ENCODE measurements at regions not wholly inside any gene's neighbourhood (a gene's known extent, or its start where the extent isn't known, plus 50 kb on each side); places are given as distances from the start of the nearest gene placed in this dataset.

- Histone ChIP-seq H3K9me3 (ENCODE audit: control insufficient read depth in 2 of 3, insufficient read depth in 1 of 3, low read length in 3 of 3) (no peaks in the 10 kb centered on the region), H3K27me3 (ENCODE audit: control insufficient read depth, insufficient read depth, low read length) (no peaks in the 10 kb centered on the region), H3K36me3 (ENCODE audit: control insufficient read depth in 2 of 3, insufficient read depth in 3 of 3, low read length in 3 of 3) (no peaks in the 10 kb centered on the region), H3K27ac (ENCODE audit: low read depth in 2 of 2, low read length in 2 of 2) (no peak overlapping the region), H3K4me3 (ENCODE audit: low read length in 3 of 3) (no peak overlapping the region), H3K9ac (ENCODE audit: low read length in 3 of 3) (no peak overlapping the region), H3K4me1 (ENCODE audit: control insufficient read depth in 2 of 3, insufficient read depth in 2 of 3, low read depth in 1 of 3, low read length in 3 of 3) (no peaks in the 10 kb centered on the region)
- no peak for DNase-seq
- intact Hi-C loops (cut with DNase I) = loop anchor here (10.0 kb wide), 1 partner anchor 137 kb away; no protein-coding TSS in a partner anchor
- no peak for FAIRE-seq
- TF ChIP-seq, protein P1, sequence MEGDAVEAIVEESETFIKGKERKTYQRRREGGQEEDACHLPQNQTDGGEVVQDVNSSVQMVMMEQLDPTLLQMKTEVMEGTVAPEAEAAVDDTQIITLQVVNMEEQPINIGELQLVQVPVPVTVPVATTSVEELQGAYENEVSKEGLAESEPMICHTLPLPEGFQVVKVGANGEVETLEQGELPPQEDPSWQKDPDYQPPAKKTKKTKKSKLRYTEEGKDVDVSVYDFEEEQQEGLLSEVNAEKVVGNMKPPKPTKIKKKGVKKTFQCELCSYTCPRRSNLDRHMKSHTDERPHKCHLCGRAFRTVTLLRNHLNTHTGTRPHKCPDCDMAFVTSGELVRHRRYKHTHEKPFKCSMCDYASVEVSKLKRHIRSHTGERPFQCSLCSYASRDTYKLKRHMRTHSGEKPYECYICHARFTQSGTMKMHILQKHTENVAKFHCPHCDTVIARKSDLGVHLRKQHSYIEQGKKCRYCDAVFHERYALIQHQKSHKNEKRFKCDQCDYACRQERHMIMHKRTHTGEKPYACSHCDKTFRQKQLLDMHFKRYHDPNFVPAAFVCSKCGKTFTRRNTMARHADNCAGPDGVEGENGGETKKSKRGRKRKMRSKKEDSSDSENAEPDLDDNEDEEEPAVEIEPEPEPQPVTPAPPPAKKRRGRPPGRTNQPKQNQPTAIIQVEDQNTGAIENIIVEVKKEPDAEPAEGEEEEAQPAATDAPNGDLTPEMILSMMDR (IDR thresholded peaks at IDR 0.05; ENCODE audit: borderline replicate concordance, extremely low read depth, insufficient read depth) = no peak
Measured at GRCh38 chr6:56841381-56841749, 113.5 kb upstream of the BEND6 start.

GRCh38 chr6:56840467-56841380 lies 114.2 kb upstream of the BEND6 start:
- Histone ChIP-seq H3K9me3 (ENCODE audit: control insufficient read depth in 2 of 3, insufficient read depth in 1 of 3, low read length in 3 of 3) (no peaks in the 10 kb centered on the region), H3K27me3 (ENCODE audit: control insufficient read depth, insufficient read depth, low read length) (no peaks in the 10 kb centered on the region), H3K9ac (ENCODE audit: low read length in 3 of 3) (no peak overlapping the region), H3K27ac (ENCODE audit: low read depth in 2 of 2, low read length in 2 of 2) (no peak overlapping the region), H3K4me3 (ENCODE audit: low read length in 3 of 3) (no peak overlapping the region), H3K36me3 (ENCODE audit: control insufficient read depth in 2 of 3, insufficient read depth in 3 of 3, low read length in 3 of 3) (no peaks in the 10 kb centered on the region), H3K4me1 (ENCODE audit: control insufficient read depth in 2 of 3, insufficient read depth in 2 of 3, low read depth in 1 of 3, low read length in 3 of 3) (no peaks in the 10 kb centered on the region)
- intact Hi-C loops (cut with DNase I) = loop anchor here (10.0 kb wide), 1 partner anchor 136 kb away; no protein-coding TSS in a partner anchor
- TF ChIP-seq, protein P1 (IDR thresholded peaks at IDR 0.05; ENCODE audit: borderline replicate concordance, extremely low read depth, insufficient read depth) = no peak
- peak in 1 of 5 donors; percentile 4 for DNase-seq
- FAIRE-seq = no peak

DNA sequence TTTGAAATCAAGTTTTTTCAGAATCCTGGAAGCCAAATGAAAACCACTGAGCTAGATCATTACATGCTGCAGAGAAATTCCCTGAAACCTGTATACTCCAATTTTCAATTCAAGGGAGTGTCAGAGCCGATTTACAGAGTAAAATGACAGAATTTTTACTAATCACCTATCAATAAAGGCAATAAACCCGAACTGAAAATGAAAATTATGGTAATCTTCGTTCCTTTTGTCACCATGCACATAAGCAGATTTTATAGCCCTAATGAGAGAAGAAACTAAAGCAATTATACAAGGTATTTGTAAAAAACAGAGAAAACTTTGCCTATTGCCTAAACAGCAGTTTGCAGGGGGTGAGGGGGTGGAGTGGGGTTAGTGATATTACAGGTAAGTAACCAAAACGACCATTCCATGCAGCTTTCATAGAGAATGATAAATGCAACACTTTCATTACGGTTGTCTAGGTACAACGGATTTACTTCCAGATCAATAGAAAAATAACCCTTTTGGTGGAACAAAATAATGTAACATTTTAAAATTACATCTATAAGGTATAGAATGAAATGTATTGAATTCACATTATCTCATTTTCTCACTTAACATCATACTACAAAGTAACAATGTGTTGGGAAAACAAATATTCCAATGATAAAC lies 115.2 kb upstream of the BEND6 start:
- Histone ChIP-seq H3K36me3 (ENCODE audit: control insufficient read depth in 2 of 3, insufficient read depth in 3 of 3, low read length in 3 of 3) (no peaks in the 10 kb centered on the region), H3K4me3 (ENCODE audit: low read length in 3 of 3) (no peak overlapping the region), H3K27ac (ENCODE audit: low read depth in 2 of 2, low read length in 2 of 2) (no peak overlapping the region), H3K4me1 (ENCODE audit: control insufficient read depth in 2 of 3, insufficient read depth in 2 of 3, low read depth in 1 of 3, low read length in 3 of 3) (no peaks in the 10 kb centered on the region), H3K9me3 (ENCODE audit: control insufficient read depth in 2 of 3, insufficient read depth in 1 of 3, low read length in 3 of 3) (no peaks in the 10 kb centered on the region), H3K27me3 (ENCODE audit: control insufficient read depth, insufficient read depth, low read length) (no peaks in the 10 kb centered on the region), H3K9ac (ENCODE audit: low read length in 3 of 3) (no peak overlapping the region)
- TF ChIP-seq, protein P1 (IDR thresholded peaks at IDR 0.05; ENCODE audit: borderline replicate concordance, extremely low read depth, insufficient read depth) = no peak
- no peak for FAIRE-seq
- intact Hi-C loops (cut with DNase I) = loop anchor here (10.0 kb wide), 1 partner anchor 135 kb away; no protein-coding TSS in a partner anchor
- DNase-seq = no peak

Data from kidney (tissue), 13 donors.